Inflammatory macrophage treated with lipopolysaccharide for 4 hours (primary cell): ENCODE measurements at regions not wholly inside any gene's neighbourhood (a gene's known extent, or its start where the extent isn't known, plus 50 kb on each side); places are given as distances from the start of the nearest gene placed in this dataset.

Source experiments
- DNase-seq: peaks from one replicate; pipeline ENCODE4 v3.0.0-alpha.2; 2020

- DNase-seq: no peak
Measured at GRCh38 chr20:57794600-57795341, 85.0 kb upstream of the PMEPA1 start.

DNA sequence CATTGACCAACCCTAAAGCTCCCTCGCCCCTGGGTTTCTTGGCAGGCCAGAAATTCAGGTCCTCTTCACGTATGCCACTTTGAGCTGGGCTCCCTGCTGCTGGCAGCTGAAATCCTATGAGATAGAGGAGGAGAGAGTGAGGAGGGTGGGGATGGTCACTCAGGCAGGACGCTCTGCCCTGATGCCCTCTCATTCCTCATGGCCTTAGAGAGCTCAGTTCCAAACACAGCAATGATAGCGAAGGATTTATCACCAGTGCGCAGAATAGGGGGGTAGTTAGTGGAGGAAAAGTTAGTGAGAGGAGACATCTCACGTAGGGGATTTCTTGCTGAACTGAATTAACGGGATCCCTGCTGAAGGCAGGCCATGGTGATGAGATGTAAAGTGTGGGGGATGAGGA lies 84.2 kb upstream of the PMEPA1 start:
- DNase-seq: no peak

DNA sequence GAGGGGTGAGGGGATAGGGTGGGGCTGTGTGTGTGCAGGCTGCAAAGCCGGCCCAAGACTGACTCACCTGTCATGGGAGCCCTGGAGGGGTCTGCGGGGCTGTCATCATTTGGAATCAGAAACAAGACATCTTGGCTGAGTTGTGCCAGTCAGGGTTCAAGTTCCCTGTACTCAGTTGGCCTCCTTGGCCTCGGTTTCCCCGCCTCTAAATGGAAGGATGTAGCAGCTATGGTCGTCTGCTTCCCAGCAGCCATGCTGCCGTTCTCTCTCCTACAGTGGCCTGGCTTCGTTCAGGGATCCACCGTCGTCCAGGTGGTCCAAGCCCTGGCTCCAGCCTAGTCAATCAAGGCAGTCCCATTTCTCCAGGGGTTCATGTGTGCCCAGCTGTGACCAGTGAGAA lies 83.6 kb upstream of the PMEPA1 start:
- no peak for DNase-seq

GRCh38 chr20:57792386-57793080 lies 82.7 kb upstream of the PMEPA1 start:
- no peak for DNase-seq

- DNase-seq: peak; percentile 42
Measured at GRCh38 chr20:57791966-57792365, 82.2 kb upstream of the PMEPA1 start.

- DNase-seq: no peak
Measured at GRCh38 chr20:57791178-57791962, 81.6 kb upstream of the PMEPA1 start.

DNA sequence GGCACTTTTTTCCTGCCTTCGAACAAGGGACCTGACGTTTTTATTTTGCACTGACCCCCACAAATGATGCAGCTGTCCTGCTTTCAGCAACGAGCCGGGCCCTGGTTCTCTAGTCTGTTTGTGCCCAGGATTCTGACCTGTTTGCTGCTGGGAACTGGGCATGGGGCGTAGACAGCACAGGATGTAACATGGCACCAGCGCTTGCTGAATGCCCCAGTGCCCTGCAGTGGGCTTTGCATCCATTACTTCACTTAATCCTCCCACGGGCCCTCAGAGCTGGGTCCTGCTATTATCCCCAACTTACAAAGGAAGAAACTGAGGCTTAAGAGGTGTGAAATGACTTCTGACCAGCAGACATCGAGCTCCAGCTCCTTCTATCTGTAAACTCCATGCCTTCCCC lies 80.4 kb upstream of the PMEPA1 start:
- no peak for DNase-seq

DNA sequence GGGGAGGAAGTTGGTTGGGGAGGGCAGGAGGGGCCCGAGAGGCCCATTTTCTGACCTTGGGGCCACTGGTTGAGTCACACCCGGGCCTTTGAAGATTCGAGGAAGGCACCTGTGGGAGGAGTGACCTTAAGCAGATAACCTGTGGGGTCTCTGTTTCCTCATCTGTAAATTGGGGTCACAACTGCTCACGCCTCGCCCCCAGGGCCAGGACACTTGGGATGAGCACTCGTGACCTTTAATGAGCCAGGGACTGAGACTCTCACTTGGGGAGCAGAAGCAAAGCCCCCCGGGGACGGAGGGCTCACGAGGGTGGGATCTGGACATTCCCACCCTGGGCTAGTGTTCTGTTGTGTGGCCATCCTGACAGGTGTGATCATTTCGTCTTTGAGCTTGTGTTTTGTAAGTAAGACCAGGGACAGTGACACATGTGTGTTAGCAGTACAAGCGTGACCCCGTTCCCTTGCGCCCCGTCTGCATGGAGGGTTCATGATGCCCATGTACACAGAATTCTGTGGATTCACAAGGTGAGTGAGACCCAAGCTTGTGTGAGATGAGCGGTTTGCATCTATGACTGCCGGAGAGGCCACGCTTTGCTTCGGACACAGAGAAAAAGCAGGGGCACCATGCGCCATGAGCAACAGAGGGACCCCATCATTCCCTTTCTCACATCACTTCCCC lies 79.3 kb upstream of the PMEPA1 start:
- no peak for DNase-seq

DNA sequence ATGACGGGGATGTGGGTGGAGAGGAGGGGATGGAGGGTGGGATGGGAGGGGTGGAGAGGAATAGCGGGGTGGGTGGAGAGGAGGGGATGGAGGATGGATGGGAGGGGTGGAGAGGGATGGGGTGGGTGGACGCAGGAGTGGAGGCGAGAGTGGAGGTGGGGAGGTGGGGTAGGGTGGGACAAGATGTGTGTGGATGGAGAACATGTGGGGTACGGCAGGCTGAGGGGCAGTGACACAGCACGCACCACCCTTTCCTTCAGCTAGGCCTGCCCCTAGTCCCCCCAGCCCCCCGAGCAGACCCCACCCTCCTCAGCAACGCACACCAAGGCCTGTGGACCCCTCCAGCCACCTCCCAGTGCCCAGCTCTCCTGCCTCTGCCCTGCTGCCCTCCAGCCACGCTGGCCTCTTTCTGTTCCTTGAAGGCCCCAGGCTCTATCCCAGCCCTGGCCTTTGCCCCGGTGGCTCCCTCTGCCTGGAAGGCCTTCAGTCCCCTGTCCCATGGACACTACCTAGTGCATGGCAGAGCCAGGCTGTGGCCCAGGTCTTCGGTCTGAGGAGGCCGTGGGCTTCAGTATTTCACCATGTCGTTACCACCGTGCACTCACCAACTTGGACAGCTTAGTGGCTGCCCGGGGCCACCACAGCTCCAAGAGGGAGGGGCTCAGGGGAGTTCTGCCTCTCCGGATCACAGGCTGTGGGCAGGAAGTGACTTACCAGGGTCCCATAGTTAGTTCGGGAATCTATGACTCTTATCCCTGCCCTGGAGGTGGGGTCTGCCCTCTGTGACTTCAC lies 78.4 kb upstream of the PMEPA1 start:
- DNase-seq: no peak

DNA sequence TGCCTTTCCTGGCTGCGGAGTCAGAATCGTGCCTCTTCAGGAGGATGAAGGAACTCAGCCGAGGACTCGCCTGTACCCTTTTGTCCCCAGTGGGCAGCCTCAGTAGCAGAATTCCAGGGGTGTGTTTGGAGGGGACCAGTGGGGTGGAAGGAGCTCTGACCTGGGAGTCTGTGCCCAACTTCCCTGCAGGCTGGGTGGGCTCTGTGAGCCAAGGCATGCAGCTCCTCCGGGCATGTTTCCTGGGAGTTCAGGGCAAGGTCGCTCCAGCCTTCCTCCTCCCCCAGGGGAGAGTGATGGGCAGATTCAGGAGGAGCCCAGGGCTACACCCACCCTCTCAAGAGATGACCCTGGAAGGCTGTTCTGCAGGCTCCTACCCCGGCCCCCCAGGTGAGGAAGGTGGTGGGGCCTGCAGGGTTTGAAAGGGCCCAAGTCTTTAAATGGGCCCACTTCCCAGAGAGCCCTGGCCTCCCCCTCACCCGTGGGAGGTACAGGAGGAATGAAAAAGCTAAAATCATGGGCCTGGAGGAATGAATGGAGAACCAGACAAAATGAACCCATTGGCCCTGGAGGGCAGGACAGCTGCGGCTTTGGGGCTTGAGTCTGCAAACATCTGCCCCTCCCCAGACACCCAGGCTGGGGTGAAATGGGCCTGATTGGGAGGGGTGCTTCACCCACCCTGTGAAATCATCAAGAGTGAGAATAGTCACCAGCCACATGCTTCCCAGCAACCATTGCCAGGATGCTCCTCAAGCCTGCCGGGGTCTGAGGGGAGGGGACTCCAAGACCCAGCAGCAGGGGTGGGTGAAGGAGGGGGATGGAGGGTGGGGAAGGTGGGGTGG lies 77.6 kb upstream of the PMEPA1 start:
- no peak for DNase-seq

- DNase-seq: no peak
Measured at GRCh38 chr20:57786304-57786932, 76.6 kb upstream of the PMEPA1 start.

DNA sequence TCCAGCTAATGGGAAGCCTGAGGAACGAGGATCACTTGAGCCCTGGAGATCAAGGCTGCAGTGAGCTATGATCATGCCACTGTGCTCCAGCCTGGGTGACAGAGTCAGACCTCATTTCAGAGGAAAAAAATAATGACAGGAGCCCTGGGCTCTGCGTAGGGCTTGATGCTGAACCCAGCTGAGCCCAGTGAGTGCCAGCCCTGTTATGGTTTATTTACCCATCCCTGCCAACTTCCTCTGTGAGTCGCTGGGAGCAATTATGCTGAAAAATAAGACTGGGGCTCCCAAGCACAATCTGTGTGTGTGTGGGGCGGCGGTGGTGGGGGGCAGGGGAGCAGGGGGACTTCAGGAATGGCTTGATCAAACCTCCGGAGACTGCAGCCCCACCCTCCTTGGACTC lies 75.9 kb upstream of the PMEPA1 start:
- DNase-seq: no peak

DNA sequence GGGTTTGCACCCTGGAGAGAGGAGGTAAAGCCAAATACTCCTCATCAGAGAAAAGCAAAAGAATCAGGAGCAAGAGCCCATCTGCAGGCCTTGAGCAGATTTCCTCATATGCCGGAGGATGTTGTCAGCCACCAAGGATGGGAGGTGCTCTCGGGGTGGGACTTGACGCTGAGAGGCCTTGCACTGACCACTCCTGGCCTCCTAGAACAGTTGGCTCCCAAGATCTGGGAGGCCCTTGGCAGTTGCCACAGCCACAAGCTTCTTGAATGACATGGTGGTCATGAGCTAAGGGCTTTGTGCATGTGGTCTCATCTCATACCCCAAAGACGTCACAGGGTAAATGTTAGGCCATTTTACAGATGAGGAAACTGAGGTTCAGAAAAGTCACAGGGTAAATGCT lies 75.2 kb upstream of the PMEPA1 start:
- DNase-seq: no peak

DNA sequence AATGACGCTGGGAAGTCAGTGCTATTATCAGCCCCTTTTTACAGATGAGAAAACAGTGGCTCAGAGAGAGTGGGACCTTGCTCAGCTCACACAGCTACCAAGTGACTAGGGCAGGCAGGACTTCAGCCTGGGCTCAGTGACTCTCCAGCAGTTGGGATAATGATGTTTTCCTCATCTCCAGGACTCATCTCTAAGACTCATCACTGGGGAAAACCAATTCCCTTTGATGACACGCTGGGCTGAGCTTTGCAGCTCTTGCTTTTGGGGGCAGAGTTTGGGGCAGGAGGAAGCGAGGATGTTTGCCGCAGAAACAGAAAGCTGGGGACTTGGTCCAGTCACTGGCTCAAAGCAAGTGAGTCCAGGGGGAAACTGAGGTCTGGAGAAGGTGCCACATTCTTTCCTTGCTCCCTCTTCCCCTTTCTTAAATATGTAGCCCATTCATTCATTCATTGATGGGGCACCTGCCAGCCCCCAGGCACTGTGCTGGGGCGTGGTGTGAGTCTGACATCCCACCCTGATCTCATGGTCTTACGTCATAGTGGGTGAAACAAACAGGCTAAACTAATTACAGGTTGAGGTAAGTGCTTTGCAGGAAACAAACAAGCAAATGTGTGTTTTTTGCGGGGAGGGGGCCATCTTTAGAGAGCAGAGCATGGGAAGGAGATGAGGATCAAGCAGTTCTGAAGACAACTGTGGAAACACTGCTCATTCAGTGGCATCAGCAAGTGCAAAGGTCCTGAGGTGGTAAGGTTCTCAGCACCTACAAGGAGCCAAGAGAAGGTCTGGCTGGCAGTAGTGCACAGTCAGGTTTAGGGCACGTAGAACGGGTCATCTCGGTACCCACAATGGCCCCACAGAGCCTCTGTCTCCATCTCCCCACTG lies 74.4 kb upstream of the PMEPA1 start:
- DNase-seq: no peak

DNA sequence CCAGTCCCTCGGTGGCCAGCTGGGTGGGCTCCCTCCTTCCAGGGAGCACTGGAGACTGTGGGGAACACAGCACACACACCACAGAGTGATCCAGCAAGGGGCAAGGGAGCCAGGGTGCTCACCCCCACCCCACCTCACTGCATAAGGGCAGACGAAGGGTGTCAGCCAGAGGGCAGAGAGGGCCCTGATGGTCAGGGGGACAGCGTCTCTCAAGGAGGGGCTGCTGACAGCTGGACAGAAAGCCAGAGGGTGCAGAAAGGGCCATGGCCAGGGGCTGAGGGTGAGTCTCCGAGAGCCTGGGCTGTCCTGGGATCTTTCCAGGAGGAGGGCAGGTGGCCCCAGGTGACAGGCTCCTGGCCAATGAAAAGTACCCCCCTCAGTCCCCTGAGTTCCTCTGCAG lies 73.4 kb upstream of the PMEPA1 start:
- no peak for DNase-seq

GRCh38 chr20:57782631-57783041 lies 72.8 kb upstream of the PMEPA1 start:
- no peak for DNase-seq

DNA sequence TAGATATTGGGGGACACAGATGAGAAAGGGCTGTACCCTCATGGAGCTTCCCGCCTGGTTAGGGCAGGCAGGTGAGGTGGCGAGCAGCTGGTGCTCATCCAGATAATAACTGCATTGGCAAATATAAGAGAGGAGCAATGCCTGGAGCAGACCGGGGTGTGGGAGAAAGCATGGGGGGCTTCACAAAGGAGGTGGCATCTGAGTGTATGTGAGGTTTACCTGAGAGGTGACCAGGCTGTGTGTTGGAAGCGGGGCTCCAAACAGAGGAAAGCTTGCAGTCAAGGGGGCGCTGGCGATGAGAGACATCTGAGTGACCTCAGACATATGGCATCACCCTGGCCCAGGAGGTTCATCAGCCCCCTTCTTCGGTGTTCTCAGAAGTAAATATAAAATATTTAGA lies 72.1 kb upstream of the PMEPA1 start:
- no peak for DNase-seq

GRCh38 chr20:57780906-57781305 lies 71.1 kb upstream of the PMEPA1 start:
- DNase-seq: no peak

DNA sequence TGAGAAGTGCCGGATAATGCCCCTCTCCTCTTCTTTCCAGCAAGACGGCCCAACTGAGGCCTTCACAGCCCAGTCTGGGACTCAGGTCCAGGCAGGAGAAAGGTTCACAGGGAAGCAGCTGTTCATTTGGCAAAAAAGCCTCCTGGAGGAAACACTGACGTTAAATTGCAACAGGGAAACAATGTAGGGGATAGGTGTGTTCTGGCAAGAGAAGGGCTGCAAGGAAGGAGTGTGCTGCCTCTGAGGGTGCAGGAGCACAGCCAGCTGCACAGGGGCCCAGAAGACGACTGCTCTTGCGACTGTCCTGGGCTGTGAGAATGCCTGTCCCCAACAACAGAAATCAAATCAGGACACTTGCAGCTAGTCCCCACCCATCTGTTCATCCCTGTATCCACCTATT lies 70.6 kb upstream of the PMEPA1 start:
- no peak for DNase-seq

GRCh38 chr20:57779401-57780003 lies 69.7 kb upstream of the PMEPA1 start:
- DNase-seq: no peak
